Effector memory CD8-positive, alpha-beta T cell (primary cell): ENCODE measurements at regions not wholly inside any gene's neighbourhood (a gene's known extent, or its start where the extent isn't known, plus 50 kb on each side); places are given as distances from the start of the nearest gene placed in this dataset.
"Not testable (repeated sequence)": the region's sequence is repeated elsewhere in the genome, so short reads cannot be mapped to it uniquely, and the experiment has no call there.

ENCODE experiments used
- ATAC-seq: fragments of 150-1000 bp; cut with Tn5 transposase; replicated peaks from 2 replicates; pipeline ENCODE4 v1.10.0; 2021; ENCODE audit warnings: mild to moderate bottlenecking, moderate library complexity
- DNase-seq, 3 experiments: peaks; one replicate each; pipeline ENCODE4 v3.0.0; 2021
- H3K27ac Mint-ChIP-seq, 2 donors: one replicate each; pipeline ENCODE4 v1.8.0; 2022; ENCODE audit warnings: mild to moderate bottlenecking in 2 of 2, mixed read lengths in 2 of 2, moderate library complexity in 2 of 2
- H3K27me3 Mint-ChIP-seq, 2 donors: one replicate each; pipeline ENCODE4 v1.8.0; 2022; ENCODE audit warnings: mixed read lengths in 2 of 2
- H3K36me3 Mint-ChIP-seq: one replicate; pipeline ENCODE4 v1.8.0; 2022; ENCODE audit warnings: mild to moderate bottlenecking, moderate library complexity, mixed read lengths; ENCODE audit not compliant: insufficient read depth
- H3K4me1 Mint-ChIP-seq, 2 donors: one replicate each; pipeline ENCODE4 v1.8.0; 2022; ENCODE audit warnings: low read depth in 2 of 2, mixed read lengths in 2 of 2
- H3K4me3 Mint-ChIP-seq, 2 donors: one replicate each; pipeline ENCODE4 v1.8.0; 2022; ENCODE audit warnings: mild to moderate bottlenecking in 2 of 2, mixed read lengths in 2 of 2, moderate library complexity in 2 of 2
- H3K9me3 Mint-ChIP-seq, 2 donors: one replicate each; pipeline ENCODE4 v1.8.0; 2022; ENCODE audit warnings: mixed read lengths in 2 of 2

- Mint-ChIP-seq H3K4me3 (no peak overlapping the region), H3K27ac (no peak overlapping the region), H3K27me3 (peaks cover 7 to 11% of the 10 kb centered on the region in 2 donors), H3K9me3 (peaks cover 0 to 2% of the 10 kb centered on the region in 2 donors), H3K4me1 (no peaks in the 10 kb centered on the region), H3K36me3 (no peaks in the 10 kb centered on the region)
- no peak for DNase-seq
- no peak for ATAC-seq
Measured at GRCh38 chr15:53034767-53035245, 244.7 kb upstream of the ONECUT1 start.

GRCh38 chr15:53033709-53034108, 243.6 kb upstream of the ONECUT1 start:
- H3K27me3 Mint-ChIP-seq: peaks cover 7 to 11% of the 10 kb centered on the region in 2 donors
- no peaks in the 10 kb centered on the region for H3K36me3 Mint-ChIP-seq
- no peak overlapping the region for H3K4me3 Mint-ChIP-seq
- H3K9me3 Mint-ChIP-seq: peaks cover 2% of the 10 kb centered on the region in 2 donors
- H3K27ac Mint-ChIP-seq: no peak overlapping the region
- H3K4me1 Mint-ChIP-seq: no peaks in the 10 kb centered on the region
- ATAC-seq (no peak), DNase-seq (no peak)

- Mint-ChIP-seq H3K4me3 (no peak overlapping the region), H3K27ac (no peak overlapping the region), H3K27me3 (no peaks in the 10 kb centered on the region), H3K9me3 (peaks cover 4 to 5% of the 10 kb centered on the region in 2 donors), H3K36me3 (no peaks in the 10 kb centered on the region), H3K4me1 (no peaks in the 10 kb centered on the region)
- no peak for ATAC-seq
- DNase-seq: no peak
Measured at GRCh38 chr15:53031469-53031868, 241.3 kb upstream of the ONECUT1 start.

- peaks cover 6 to 8% of the 10 kb centered on the region in 2 donors for H3K27me3 Mint-ChIP-seq
- DNase-seq (no peak), ATAC-seq (no peak)
- H3K9me3 Mint-ChIP-seq: peaks cover 5 to 8% of the 10 kb centered on the region in 2 donors
- H3K4me3 Mint-ChIP-seq: no peak overlapping the region
- no peaks in the 10 kb centered on the region for H3K4me1 Mint-ChIP-seq
- no peaks in the 10 kb centered on the region for H3K36me3 Mint-ChIP-seq
- H3K27ac Mint-ChIP-seq: no peak overlapping the region
Measured at GRCh38 chr15:53022788-53023187, 232.7 kb upstream of the ONECUT1 start.

- Mint-ChIP-seq H3K36me3 (no peaks in the 10 kb centered on the region), H3K27me3 (no peaks in the 10 kb centered on the region), H3K4me1 (no peaks in the 10 kb centered on the region), H3K9me3 (peaks cover 5 to 8% of the 10 kb centered on the region in 2 donors), H3K27ac (no peak overlapping the region), H3K4me3 (no peak overlapping the region)
- ATAC-seq: no peak
- DNase-seq: no peak
Measured at GRCh38 chr15:53013329-53013728, 223.2 kb upstream of the ONECUT1 start.

GRCh38 chr15:53011779-53012178, 221.6 kb upstream of the ONECUT1 start:
- DNase-seq, H3K27me3 Mint-ChIP-seq, ATAC-seq, H3K27ac Mint-ChIP-seq, H3K4me3 Mint-ChIP-seq, H3K4me1 Mint-ChIP-seq, H3K9me3 Mint-ChIP-seq, H3K36me3 Mint-ChIP-seq: not testable (repeated sequence)

- no peak overlapping the region for H3K27ac Mint-ChIP-seq
- peaks cover 5 to 8% of the 10 kb centered on the region in 2 donors for H3K9me3 Mint-ChIP-seq
- DNase-seq: no peak
- no peak for ATAC-seq
- H3K27me3 Mint-ChIP-seq: peaks cover 6 to 7% of the 10 kb centered on the region in 2 donors
- H3K4me1 Mint-ChIP-seq: no peaks in the 10 kb centered on the region
- no peak overlapping the region for H3K4me3 Mint-ChIP-seq
- H3K36me3 Mint-ChIP-seq: no peaks in the 10 kb centered on the region
Measured at GRCh38 chr15:53009093-53009492, 219.0 kb upstream of the ONECUT1 start.

- DNase-seq (no peak), ATAC-seq (no peak)
- Mint-ChIP-seq H3K27ac (no peak overlapping the region), H3K4me3 (no peak overlapping the region), H3K36me3 (peaks cover 2% of the 10 kb centered on the region), H3K9me3 (no peaks in the 10 kb centered on the region), H3K4me1 (no peaks in the 10 kb centered on the region), H3K27me3 (peaks cover 7 to 30% of the 10 kb centered on the region in 2 donors)
Measured at GRCh38 chr15:53000409-53000808, 210.3 kb upstream of the ONECUT1 start.

GRCh38 chr15:52997123-52997522, 207.0 kb upstream of the ONECUT1 start:
- Mint-ChIP-seq H3K9me3 (peaks cover 12% of the 10 kb centered on the region in 2 donors), H3K4me1 (no peaks in the 10 kb centered on the region), H3K27ac (no peak overlapping the region), H3K4me3 (no peak overlapping the region), H3K36me3 (no peaks in the 10 kb centered on the region), H3K27me3 (peaks cover 5 to 14% of the 10 kb centered on the region in 2 donors)
- ATAC-seq (no peak), DNase-seq (no peak)

- H3K36me3 Mint-ChIP-seq: no peaks in the 10 kb centered on the region
- DNase-seq (no peak), ATAC-seq (no peak)
- no peak overlapping the region for H3K27ac Mint-ChIP-seq
- H3K4me3 Mint-ChIP-seq: no peak overlapping the region
- no peaks in the 10 kb centered on the region for H3K4me1 Mint-ChIP-seq
- H3K27me3 Mint-ChIP-seq: peaks cover 10 to 13% of the 10 kb centered on the region in 2 donors
- peaks cover 12% of the 10 kb centered on the region in 2 donors for H3K9me3 Mint-ChIP-seq
Measured at GRCh38 chr15:52994290-52994689, 204.2 kb upstream of the ONECUT1 start.

- no peak for ATAC-seq
- Mint-ChIP-seq H3K4me1 (peaks cover 4 to 5% of the 10 kb centered on the region in 2 donors), H3K27me3 (no peaks in the 10 kb centered on the region), H3K4me3 (no peak overlapping the region), H3K27ac (no peak overlapping the region), H3K9me3 (no peaks in the 10 kb centered on the region), H3K36me3 (no peaks in the 10 kb centered on the region)
- no peak for DNase-seq
Measured at GRCh38 chr15:52984507-52984906, 194.4 kb upstream of the ONECUT1 start.

GRCh38 chr15:52980446-52980845, 190.3 kb upstream of the ONECUT1 start:
- Mint-ChIP-seq H3K9me3 (no peaks in the 10 kb centered on the region), H3K27me3 (no peaks in the 10 kb centered on the region), H3K27ac (no peak overlapping the region), H3K4me1 (peaks cover 4 to 5% of the 10 kb centered on the region in 2 donors), H3K4me3 (no peak overlapping the region), H3K36me3 (no peaks in the 10 kb centered on the region)
- ATAC-seq (no peak), DNase-seq (no peak)

- H3K4me3 Mint-ChIP-seq: no peak overlapping the region
- peaks cover 6% of the 10 kb centered on the region in 2 donors for H3K27me3 Mint-ChIP-seq
- no peaks in the 10 kb centered on the region for H3K36me3 Mint-ChIP-seq
- H3K27ac Mint-ChIP-seq: no peak overlapping the region
- H3K4me1 Mint-ChIP-seq: peaks cover 4 to 5% of the 10 kb centered on the region in 2 donors
- ATAC-seq (no peak), DNase-seq (no peak)
- H3K9me3 Mint-ChIP-seq: peaks cover 0 to under 1% of the 10 kb centered on the region in 2 donors
Measured at GRCh38 chr15:52976516-52977075, 186.5 kb upstream of the ONECUT1 start.

GRCh38 chr15:52975941-52976449, 185.9 kb upstream of the ONECUT1 start:
- Mint-ChIP-seq H3K4me3 (no peak overlapping the region), H3K27me3 (peaks cover 6 to 12% of the 10 kb centered on the region in 2 donors), H3K27ac (no peak overlapping the region), H3K4me1 (peaks cover 0 to under 1% of the 10 kb centered on the region in 2 donors), H3K9me3 (peaks cover 0 to 5% of the 10 kb centered on the region in 2 donors), H3K36me3 (no peaks in the 10 kb centered on the region)
- ATAC-seq (no peak), DNase-seq (no peak)
